ENCODE measurements at regions not wholly inside any gene's neighbourhood (a gene's known extent, or its start where the extent isn't known, plus 50 kb on each side); places are given as distances from the start of the nearest gene placed in this dataset.

DNA sequence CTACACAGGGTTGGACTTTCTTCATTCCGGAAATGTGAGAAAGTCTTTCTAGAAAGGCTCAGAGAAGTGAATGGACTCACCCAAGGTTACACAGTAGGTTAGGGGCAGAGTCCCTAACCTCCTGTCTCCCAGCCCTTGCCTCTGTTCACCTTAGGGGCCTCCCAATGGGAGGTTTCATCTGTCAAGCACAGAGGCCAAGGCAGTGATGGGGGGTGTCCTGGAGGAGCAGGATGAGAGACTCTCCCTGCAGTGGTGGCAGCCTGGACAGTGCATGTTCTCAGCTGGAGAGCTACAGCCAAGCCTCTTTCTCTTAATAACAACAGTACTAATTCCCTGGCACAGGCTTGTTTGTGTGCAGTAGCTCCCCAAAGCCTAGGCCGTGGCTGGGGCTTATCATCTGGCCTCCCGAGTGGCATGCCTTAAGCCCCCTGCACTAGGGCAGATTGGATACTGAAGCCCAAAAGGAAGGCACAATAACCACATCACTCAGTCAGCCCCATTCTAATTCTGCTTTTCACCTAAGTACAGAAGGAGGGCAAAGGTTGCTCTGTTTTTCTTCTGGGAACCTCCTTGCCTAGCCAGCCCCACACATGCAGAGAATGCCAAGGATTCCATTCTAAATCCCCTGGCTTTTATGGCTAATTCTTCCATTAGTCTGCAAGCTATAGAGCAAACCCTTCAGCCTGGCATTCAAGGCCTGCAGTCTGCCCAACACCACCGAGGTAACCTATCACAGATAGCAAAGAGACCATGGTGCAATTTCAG lies 50.2 kb upstream of the XPA start:
- TF ChIP-seq, protein P1, sequence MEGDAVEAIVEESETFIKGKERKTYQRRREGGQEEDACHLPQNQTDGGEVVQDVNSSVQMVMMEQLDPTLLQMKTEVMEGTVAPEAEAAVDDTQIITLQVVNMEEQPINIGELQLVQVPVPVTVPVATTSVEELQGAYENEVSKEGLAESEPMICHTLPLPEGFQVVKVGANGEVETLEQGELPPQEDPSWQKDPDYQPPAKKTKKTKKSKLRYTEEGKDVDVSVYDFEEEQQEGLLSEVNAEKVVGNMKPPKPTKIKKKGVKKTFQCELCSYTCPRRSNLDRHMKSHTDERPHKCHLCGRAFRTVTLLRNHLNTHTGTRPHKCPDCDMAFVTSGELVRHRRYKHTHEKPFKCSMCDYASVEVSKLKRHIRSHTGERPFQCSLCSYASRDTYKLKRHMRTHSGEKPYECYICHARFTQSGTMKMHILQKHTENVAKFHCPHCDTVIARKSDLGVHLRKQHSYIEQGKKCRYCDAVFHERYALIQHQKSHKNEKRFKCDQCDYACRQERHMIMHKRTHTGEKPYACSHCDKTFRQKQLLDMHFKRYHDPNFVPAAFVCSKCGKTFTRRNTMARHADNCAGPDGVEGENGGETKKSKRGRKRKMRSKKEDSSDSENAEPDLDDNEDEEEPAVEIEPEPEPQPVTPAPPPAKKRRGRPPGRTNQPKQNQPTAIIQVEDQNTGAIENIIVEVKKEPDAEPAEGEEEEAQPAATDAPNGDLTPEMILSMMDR (conservative IDR thresholded peaks at IDR 0.05; ENCODE audit: low read length) = no peak
- no peak for TF ChIP-seq EZH2phosphoT487 (IDR thresholded peaks at IDR 0.05; ENCODE audit: borderline replicate concordance)
